Uterus (tissue), 3 donors: ENCODE measurements at regions not wholly inside any gene's neighbourhood (a gene's known extent, or its start where the extent isn't known, plus 50 kb on each side); places are given as distances from the start of the nearest gene placed in this dataset.

Experiments
- DNase-seq, 2 donors: peaks; one replicate each; pipeline ENCODE4 v3.0.0-alpha.2; 2019 to 2020
- H3K27ac ChIP-seq, 2 donors: fragments of 200-600 bp; sonication (generic); 1 replicate in 1 of 2; 2 replicates in 1 of 2; pipeline ENCODE4 v1.5.1; 2016 to 2018
- H3K27me3 ChIP-seq, 2 donors: fragments of 200-600 bp; sonication (generic); one replicate each; pipeline ENCODE4 v1.5.1; 2018 to 2019; ENCODE audit warnings: control low read depth in 1 of 2
- H3K36me3 ChIP-seq, 2 donors: fragments of 200-600 bp; sonication (generic); one replicate each; pipeline ENCODE4 v1.5.1; 2019; ENCODE audit warnings: control low read depth in 1 of 2
- H3K4me1 ChIP-seq, 2 donors: fragments of 200-600 bp; sonication (generic); one replicate each; pipeline ENCODE4 v1.5.1; 2018 to 2019; ENCODE audit warnings: control low read depth in 1 of 2
- H3K4me3 ChIP-seq, 2 donors: fragments of 200-600 bp; sonication (generic); 1 replicate in 1 of 2; 2 replicates in 1 of 2; pipeline ENCODE4 v1.5.1; 2018 to 2019; ENCODE audit warnings: mild to moderate bottlenecking in 1 of 2
- H3K9me3 ChIP-seq, 2 donors: fragments of 200-600 bp; sonication (generic); one replicate each; pipeline ENCODE4 v1.5.1; 2019; ENCODE audit warnings: control low read depth in 1 of 2
- POLR2A ChIP-seq, 2 donors: fragments of 450-650 bp; IDR thresholded peaks; one replicate each; pipeline ENCODE4 v1.6.1; 2016; ENCODE audit warnings: antibody characterized with exemption in 2 of 2, mild to moderate bottlenecking in 1 of 2, moderate library complexity in 1 of 2
- intact Hi-C: fragments of 100-400 bp; cut with DNase I; formaldehyde crosslinking; loops from one replicate; pipeline ENCODE4 v1.15.1; 2023; ENCODE audit warnings: low total_unique reads
- TF ChIP-seq, protein P1 (sequence below), 4 experiments: fragments of 200-600 bp in 2 of 4; fragments of 450-650 bp in 2 of 4; sonication (generic) in 2 of 4; IDR thresholded peaks; one replicate each; pipeline ENCODE4 v1.5.1; 2016 to 2019; ENCODE audit warnings: antibody characterized with exemption in 4 of 4, mild to moderate bottlenecking in 2 of 4, moderate library complexity in 1 of 4
- donor health status: DM: yes; HTN: yes; CAD: no.

DNA sequence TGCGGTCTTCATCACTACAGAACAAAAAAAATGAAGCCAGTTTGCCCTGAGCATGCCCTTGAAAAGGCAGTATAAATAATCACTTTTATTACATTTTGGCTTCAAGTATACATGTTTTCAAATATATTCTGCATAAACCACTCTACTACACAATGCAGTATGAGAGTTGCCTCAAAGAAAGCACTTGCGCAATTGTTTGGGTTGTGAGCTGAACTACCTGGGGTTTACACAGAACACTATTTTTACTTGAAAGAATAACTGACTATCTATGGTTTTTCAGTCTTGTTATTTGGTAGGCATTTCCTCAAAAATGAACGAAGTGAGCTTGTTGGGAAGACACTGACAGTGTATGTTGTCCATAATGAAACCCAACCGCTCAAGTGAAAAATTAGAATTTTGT, 264.4 kb upstream of the KLF12 start:
- DNase-seq: no peak
- H3K27ac ChIP-seq: no peak overlapping the region
- no peaks in the 10 kb centered on the region for H3K27me3 ChIP-seq
- no peaks in the 10 kb centered on the region for H3K4me1 ChIP-seq
- intact Hi-C loops: no loop called here
- H3K9me3 ChIP-seq: no peaks in the 10 kb centered on the region
- no peak for TF ChIP-seq POLR2A (IDR thresholded peaks at IDR 0.05)
- TF ChIP-seq, protein P1, sequence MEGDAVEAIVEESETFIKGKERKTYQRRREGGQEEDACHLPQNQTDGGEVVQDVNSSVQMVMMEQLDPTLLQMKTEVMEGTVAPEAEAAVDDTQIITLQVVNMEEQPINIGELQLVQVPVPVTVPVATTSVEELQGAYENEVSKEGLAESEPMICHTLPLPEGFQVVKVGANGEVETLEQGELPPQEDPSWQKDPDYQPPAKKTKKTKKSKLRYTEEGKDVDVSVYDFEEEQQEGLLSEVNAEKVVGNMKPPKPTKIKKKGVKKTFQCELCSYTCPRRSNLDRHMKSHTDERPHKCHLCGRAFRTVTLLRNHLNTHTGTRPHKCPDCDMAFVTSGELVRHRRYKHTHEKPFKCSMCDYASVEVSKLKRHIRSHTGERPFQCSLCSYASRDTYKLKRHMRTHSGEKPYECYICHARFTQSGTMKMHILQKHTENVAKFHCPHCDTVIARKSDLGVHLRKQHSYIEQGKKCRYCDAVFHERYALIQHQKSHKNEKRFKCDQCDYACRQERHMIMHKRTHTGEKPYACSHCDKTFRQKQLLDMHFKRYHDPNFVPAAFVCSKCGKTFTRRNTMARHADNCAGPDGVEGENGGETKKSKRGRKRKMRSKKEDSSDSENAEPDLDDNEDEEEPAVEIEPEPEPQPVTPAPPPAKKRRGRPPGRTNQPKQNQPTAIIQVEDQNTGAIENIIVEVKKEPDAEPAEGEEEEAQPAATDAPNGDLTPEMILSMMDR (IDR thresholded peaks at IDR 0.05): no peak
- H3K36me3 ChIP-seq: no peaks in the 10 kb centered on the region
- no peak overlapping the region for H3K4me3 ChIP-seq

DNA sequence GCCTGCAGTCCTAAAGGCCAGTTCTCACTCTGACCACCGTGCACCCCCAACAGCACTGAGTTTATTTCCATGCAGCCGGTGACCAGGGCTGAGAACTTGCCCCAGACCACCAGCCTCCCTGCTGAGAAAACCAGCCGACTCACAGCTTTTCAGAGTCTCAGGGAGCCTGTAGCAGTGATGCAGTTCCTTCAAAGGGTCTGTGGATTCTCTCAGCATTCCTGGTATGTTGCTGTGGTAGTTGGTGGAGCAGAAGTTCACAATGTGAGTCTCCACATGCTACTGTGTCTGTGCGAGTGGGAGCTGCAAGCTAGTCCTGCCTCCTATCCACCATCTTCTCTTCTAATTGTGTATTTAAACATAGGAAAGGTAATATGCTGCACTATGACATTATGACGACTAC, 254.9 kb upstream of the KLF12 start:
- no peak overlapping the region for H3K27ac ChIP-seq
- intact Hi-C loops: no loop called here
- TF ChIP-seq, protein P1 (IDR thresholded peaks at IDR 0.05): no peak
- no peak for TF ChIP-seq POLR2A (IDR thresholded peaks at IDR 0.05)
- no peaks in the 10 kb centered on the region for H3K36me3 ChIP-seq
- H3K4me3 ChIP-seq: no peak overlapping the region
- H3K9me3 ChIP-seq: no peaks in the 10 kb centered on the region
- H3K27me3 ChIP-seq: no peaks in the 10 kb centered on the region
- H3K4me1 ChIP-seq: no peaks in the 10 kb centered on the region
- DNase-seq: no peak

DNA sequence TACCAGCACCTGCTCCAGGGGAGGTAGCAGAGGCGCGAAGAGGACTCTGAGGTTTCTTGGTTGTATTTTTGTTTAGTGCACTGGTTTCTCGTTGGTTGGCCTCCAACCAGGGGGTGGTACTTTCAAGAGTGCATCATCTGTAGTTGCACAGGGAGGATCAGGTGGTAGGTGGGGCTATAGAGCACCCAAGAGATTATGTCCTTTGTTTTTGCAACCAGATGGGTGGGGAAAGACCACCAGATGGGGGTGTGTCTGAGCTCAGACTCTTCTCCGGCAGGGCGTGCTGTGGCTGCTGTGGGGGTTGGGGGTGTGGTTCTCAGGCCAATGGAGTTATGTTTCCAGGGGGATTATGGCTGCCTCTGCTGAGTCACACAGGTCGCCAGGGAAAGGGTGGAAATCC, 254.4 kb upstream of the KLF12 start:
- H3K4me1 ChIP-seq: no peaks in the 10 kb centered on the region
- H3K36me3 ChIP-seq: no peaks in the 10 kb centered on the region
- intact Hi-C loops: no loop called here
- H3K27ac ChIP-seq: no peak overlapping the region
- no peak overlapping the region for H3K4me3 ChIP-seq
- no peak for TF ChIP-seq POLR2A (IDR thresholded peaks at IDR 0.05)
- TF ChIP-seq, protein P1 (IDR thresholded peaks at IDR 0.05): no peak
- H3K27me3 ChIP-seq: no peaks in the 10 kb centered on the region
- DNase-seq: no peak
- no peaks in the 10 kb centered on the region for H3K9me3 ChIP-seq

DNA sequence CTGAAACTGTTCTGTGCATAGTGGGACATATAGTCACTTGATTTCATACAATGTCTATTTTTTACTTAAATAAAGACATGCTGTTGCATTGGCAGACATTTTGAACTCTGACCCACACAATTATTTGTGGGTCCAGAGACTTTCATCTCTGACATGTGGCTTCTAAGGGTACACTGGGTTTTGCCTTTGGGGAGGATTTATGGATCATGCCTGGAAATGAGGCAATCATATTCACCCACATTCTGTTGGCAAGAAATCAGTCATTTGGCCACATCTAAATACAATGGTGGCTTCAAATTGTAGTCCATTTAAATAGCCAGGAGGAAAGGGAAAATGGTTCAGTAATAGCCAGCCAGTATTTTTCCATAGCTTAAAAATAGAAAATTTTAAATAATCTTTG, 238.3 kb upstream of the KLF12 start:
- Histone ChIP-seq H3K27me3 (no peaks in the 10 kb centered on the region), H3K4me1 (no peaks in the 10 kb centered on the region), H3K9me3 (no peaks in the 10 kb centered on the region), H3K27ac (no peak overlapping the region), H3K4me3 (no peak overlapping the region), H3K36me3 (no peaks in the 10 kb centered on the region)
- TF ChIP-seq, protein P1 (IDR thresholded peaks at IDR 0.05): no peak
- TF ChIP-seq POLR2A (IDR thresholded peaks at IDR 0.05): no peak
- DNase-seq: no peak
- intact Hi-C loops: no loop called here

DNA sequence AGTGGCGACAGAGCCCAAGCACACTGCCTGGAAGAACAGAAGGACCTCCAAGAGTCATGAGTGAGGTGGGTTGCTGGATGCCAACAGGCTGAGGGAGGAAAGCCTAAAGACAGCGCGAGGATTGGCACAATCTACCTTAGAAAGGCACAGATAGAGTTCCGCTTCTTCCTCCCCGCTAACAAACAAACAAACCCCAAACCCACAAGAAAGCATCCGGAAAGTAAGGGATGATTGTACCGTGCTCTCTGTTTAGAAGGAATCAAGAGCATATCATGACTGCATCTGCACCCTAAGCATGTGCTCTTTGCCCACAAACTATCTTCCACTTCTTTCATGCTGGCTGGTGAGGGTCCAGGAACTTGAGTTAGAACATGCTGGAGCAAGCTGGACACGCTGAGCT, 233.0 kb upstream of the KLF12 start:
- TF ChIP-seq, protein P1 (IDR thresholded peaks at IDR 0.05): no peak
- TF ChIP-seq POLR2A (IDR thresholded peaks at IDR 0.05): no peak

More for the DNA sequence above, 233.0 kb upstream of the KLF12 start:
- no peaks in the 10 kb centered on the region for H3K9me3 ChIP-seq
- no peak overlapping the region for H3K4me3 ChIP-seq
- DNase-seq: no peak
- no peaks in the 10 kb centered on the region for H3K36me3 ChIP-seq
- no peaks in the 10 kb centered on the region for H3K27me3 ChIP-seq
- no peaks in the 10 kb centered on the region for H3K4me1 ChIP-seq
- intact Hi-C loops: no loop called here
- no peak overlapping the region for H3K27ac ChIP-seq
